NCI-H345 treated with DMSO at 0.1 percent for 48 hours (cell line): ENCODE measurements at regions not wholly inside any gene's neighbourhood (a gene's known extent, or its start where the extent isn't known, plus 50 kb on each side); places are given as distances from the start of the nearest gene placed in this dataset.

Experiments used
- DNase-seq: peaks from one replicate; lab custom pipeline; 2025; ENCODE audit not compliant: unreplicated experiment; lab: John Stamatoyannopoulos, UW

- no peak for DNase-seq
These were observed 321.1 kb upstream of the EDNRB start for GRCh38 chr13:78239714-78240113.

- DNase-seq = no peak
These were observed 320.3 kb upstream of the EDNRB start for GRCh38 chr13:78238911-78239310.

DNA sequence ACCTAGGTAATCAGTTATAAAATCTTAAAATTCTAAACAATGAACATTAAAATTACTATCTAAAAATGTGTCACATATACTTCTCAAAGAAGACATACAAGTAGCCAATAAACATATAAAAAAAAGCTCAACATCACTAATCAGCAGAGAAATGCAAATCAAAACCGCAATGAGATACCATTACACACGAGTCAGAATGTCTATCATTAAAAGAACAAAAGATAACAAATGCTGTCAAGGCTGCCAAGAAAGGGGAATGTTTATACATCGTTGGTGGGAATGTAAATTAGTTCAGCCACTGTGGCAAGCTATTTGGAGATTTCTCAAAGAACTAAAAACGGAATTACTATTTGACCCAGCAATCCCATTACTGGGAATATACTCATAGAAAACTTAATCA lies 310.3 kb upstream of the EDNRB start:
- no peak for DNase-seq

GRCh38 chr13:78228211-78228610 lies 309.6 kb upstream of the EDNRB start:
- DNase-seq = no peak

DNA sequence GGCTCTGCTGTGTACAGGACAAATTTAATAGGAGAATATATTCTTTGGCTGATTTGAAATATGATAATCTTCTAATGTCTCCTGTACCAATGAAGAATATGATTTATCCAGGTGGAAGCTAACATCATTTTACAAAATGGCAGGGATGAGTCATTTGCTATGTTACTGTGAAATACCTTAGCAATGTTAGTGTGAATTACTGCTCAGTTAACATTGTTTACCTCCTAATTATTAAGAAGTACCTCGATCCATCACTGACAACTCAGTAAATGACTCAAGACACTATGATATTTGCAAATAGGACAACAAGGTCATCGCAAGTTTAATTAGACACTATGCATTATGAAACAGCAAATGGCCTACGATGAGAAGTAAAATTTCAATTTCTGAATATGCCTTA lies 309.1 kb upstream of the EDNRB start:
- no peak for DNase-seq

GRCh38 chr13:78215458-78216108 lies 297.0 kb upstream of the EDNRB start:
- DNase-seq = no peak

GRCh38 chr13:78201411-78201810 lies 282.8 kb upstream of the EDNRB start:
- no peak for DNase-seq

DNA sequence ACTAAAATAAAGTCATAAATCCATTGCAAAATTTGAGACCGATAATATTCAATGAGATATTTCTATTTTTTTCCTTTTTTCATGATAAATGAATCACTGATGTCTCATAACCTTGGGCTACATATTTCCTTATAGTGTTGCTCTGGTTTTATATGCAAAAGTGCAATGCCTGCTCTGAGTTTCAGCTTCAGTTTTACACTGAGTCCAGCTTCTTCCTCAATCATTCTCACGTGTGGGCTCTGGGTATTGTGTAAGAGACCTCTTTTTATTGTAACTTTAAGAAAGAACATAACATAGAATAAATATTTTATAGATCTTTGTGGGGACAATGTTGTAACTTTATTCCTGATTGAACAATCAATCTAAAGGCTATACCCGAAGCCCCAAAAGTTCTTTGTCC lies 280.2 kb upstream of the EDNRB start:
- DNase-seq = no peak

DNA sequence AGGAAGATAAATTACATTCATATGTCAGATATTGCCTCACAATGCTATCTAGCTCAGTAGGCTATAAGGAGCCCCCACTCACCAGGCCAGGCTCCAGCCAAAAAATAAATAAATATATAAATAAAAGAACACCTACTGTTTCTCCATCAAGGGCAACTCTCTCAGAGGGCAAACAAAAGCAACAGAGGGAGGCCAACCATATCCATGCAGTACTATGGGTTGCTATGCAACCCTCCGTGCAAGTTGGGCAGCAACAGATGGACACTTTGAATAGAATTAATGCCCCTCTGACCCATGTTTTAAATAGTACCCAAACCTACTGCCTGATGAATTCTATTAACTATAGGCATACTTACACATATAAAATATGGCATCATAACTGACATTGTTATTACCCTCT lies 279.8 kb upstream of the EDNRB start:
- DNase-seq = peak; percentile 48

DNA sequence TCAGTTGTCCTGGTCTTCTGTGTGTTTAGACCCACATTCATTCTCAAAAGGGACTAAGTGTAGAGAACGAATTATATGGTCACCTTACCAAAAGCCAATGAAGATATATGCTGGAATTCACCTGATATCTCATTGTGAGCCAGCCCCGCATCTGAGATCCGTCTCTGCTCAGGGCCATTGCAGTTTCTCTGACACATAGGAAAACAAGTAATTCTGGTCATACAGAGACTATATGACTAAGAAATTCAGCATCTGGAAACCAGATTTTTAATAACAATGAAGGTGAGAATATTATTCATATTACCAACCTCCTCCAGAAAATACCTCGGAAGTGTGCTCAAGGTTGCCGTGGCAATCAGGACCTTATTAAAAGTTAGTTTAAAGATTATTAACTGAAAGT lies 278.6 kb upstream of the EDNRB start:
- DNase-seq = no peak

- DNase-seq = no peak
These were observed 276.4 kb upstream of the EDNRB start for GRCh38 chr13:78194904-78195639.

DNA sequence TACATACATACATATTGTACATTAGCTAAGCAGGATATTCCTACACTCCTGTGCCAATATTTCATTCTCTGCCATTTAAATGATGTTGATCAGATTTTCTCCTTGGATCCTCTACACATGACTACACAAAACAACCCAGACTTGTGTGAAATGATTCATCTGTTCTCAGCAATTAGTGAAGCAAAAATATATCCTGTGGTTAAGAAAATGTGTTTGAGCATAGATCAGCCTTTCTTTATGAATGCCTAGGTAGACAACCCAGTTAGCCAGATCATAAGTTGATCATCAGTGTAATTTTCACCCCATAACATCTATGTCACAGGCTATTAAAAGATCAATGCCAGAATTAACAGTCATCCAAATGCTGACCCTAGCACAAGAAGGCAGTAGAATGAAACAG lies 275.2 kb upstream of the EDNRB start:
- DNase-seq = no peak

- DNase-seq = no peak
These were observed 274.1 kb upstream of the EDNRB start for GRCh38 chr13:78192716-78193115.

DNA sequence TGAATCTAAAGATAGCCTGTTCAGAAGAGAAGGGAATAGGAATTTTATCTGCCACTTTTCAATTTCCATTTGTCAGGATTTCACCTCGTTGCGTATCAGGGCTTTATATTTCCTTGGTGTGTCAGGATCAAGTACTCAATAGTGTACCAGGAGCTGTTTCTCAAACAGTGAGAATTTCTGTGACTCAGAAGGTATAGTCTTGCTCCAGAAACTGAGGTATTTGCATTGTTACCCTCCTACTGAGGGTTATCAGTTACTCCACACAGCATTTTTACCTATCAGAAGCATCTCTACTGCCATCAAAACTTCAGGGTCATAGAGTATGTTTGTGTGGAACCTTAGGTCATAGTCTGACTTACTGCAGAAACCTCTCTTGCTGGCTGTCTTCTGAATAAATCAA lies 271.7 kb upstream of the EDNRB start:
- DNase-seq = no peak

GRCh38 chr13:78187781-78188180 lies 269.1 kb upstream of the EDNRB start:
- no peak for DNase-seq

GRCh38 chr13:78185700-78186099 lies 267.1 kb upstream of the EDNRB start:
- no peak for DNase-seq

DNA sequence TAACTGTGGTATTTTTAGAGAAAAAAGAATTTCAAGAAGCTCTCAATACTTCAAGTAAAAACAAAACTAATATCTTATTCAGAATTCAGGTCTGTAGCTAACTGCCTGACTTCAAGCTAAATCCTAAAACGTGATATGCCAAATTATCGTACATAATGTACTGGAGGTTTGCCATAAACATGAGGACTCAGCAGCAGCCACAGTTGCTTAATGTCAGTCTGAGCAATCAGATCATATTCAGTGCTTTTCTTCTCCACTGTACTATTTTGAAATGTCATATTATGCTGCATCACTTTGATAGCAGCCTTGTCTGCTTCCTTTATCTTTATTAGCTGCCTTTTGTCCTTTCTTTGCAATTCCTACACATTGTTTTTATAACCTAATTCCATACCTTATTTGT lies 265.1 kb upstream of the EDNRB start:
- DNase-seq = no peak

GRCh38 chr13:78182813-78183212 lies 264.2 kb upstream of the EDNRB start:
- DNase-seq = no peak

- no peak for DNase-seq
These were observed 258.7 kb upstream of the EDNRB start for GRCh38 chr13:78177306-78177705.

DNA sequence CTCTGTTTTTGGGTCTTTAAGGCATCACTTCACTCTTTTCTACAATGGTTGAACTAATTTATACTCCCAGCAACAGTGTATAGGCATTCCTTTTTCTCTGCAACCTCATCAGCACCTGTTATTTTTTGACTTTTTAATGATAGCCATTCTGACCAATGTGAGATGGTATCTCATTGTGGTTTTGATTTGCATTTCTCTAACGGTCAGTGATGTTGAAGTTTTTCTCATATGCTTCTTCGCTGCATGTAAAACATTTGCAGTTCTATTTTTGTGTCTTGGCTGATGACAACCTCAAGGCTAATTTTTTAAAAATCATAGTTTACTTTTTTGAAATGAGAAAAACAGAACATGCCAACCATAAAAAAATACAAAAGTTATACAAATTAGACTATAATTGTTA lies 258.2 kb upstream of the EDNRB start:
- no peak for DNase-seq

- DNase-seq = no peak
These were observed 250.8 kb upstream of the EDNRB start for GRCh38 chr13:78169386-78169785.

- no peak for DNase-seq
These were observed 250.3 kb upstream of the EDNRB start for GRCh38 chr13:78168981-78169380.

GRCh38 chr13:78161266-78161665 lies 242.6 kb upstream of the EDNRB start:
- no peak for DNase-seq
